HepG2 (cell line): ENCODE measurements at regions not wholly inside any gene's neighbourhood (a gene's known extent, or its start where the extent isn't known, plus 50 kb on each side); places are given as distances from the start of the nearest gene placed in this dataset.

Source experiments
- ATAC-seq: fragments of 200-7000 bp; cut with Tn5 transposase; 3 replicates; pipeline ENCODE4 v1.9.1; 2020; ENCODE audit warnings: mild to moderate bottlenecking, moderate library complexity
- BruUV-seq: library from RNA; stranded (reverse); fragments of 400-500 nt; replicated peaks from 2 replicates; lab custom pipeline; 2021; lab: Mats Ljungman, UMichigan
- CTCF ChIA-PET: fragments of 300-600 bp; formaldehyde crosslinking; extraction: SDS; loops from one replicate; lab custom pipeline; 2021; ENCODE audit warnings: low total read pairs, inconsistent platforms, low intra/inter-chr PET ratio; lab: Yijun Ruan, JAX
- POLR2A ChIA-PET: fragments of 350-600 bp; sonication (Branson Sonifier 250); formaldehyde crosslinking; loops from one replicate; lab custom pipeline; 2020; ENCODE audit warnings: antibody characterized with exemption, inconsistent platforms; lab: Yijun Ruan, JAX
- DNase-seq: peaks from one replicate; pipeline ENCODE4 v3.0.0-alpha.2; 2015; ENCODE audit warnings: low spot score
- FAIRE-seq: peaks from 3 replicates; lab custom pipeline; 2011; peaks lifted over from hg19 to GRCh38; lab: Jason Lieb, UNC
- H2AFZ ChIP-seq: one replicate; pipeline ENCODE4 v1.6.1; 2011; ENCODE audit warnings: low read length, inconsistent platforms
- H3K27ac ChIP-seq: fragments of 300-600 bp; 3 replicates; pipeline ENCODE4 v1.8.0; 2011; ENCODE audit warnings: mixed run types, mild to moderate bottlenecking, mixed read lengths, low read length, inconsistent platforms; ENCODE audit not compliant: insufficient read depth; ENCODE audit errors: extremely low read length
- H3K27me3 ChIP-seq, 2 experiments: fragments of 200-600 bp in 1 of 2; 2 replicates in 1 of 2; 3 replicates in 1 of 2; pipeline versions ENCODE4 v1.6.0 to v1.8.0; 2011; ENCODE audit warnings: low read length in 2 of 2, mild to moderate bottlenecking in 2 of 2, moderate library complexity in 2 of 2, inconsistent platforms in 1 of 2; ENCODE audit not compliant: insufficient read depth in 2 of 2, control insufficient read depth in 1 of 2
- H3K36me3 ChIP-seq, 2 experiments: fragments of 200-600 bp in 1 of 2; replicated peaks in 1 of 2; 2 replicates in 1 of 2; 3 replicates in 1 of 2; pipeline versions ENCODE4 v1.5.1 to v1.8.0; 2011; ENCODE audit warnings: low read length in 2 of 2, inconsistent platforms in 1 of 2; ENCODE audit not compliant: insufficient read depth in 2 of 2, control insufficient read depth in 1 of 2
- H3K4me1 ChIP-seq: 2 replicates; pipeline ENCODE4 v1.5.1; 2012; ENCODE audit warnings: low read length, inconsistent platforms; ENCODE audit not compliant: insufficient read depth
- H3K4me2 ChIP-seq: 2 replicates; pipeline ENCODE4 v1.6.0; 2011; ENCODE audit warnings: low read depth, low read length, inconsistent platforms
- H3K4me3 ChIP-seq, 3 experiments: fragments of 200-600 bp in 1 of 3; sonication (generic), shearing (Covaris generic) in 1 of 3; replicated peaks in 1 of 3; 2 replicates each; pipeline ENCODE4 v1.5.1; 2011 to 2016; ENCODE audit warnings: low read length in 3 of 3, inconsistent platforms in 2 of 3, low read depth in 2 of 3, mild to moderate bottlenecking in 2 of 3, control low read depth in 1 of 3, mixed read lengths in 1 of 3; ENCODE audit not compliant: insufficient read depth in 1 of 3
- H3K79me2 ChIP-seq: one replicate; pipeline ENCODE4 v1.6.1; 2011; ENCODE audit warnings: low read length, inconsistent platforms; ENCODE audit not compliant: insufficient read depth
- H3K9ac ChIP-seq: 2 replicates; pipeline ENCODE4 v1.6.0; 2011; ENCODE audit warnings: mild to moderate bottlenecking, low read depth, low read length, inconsistent platforms; ENCODE audit not compliant: insufficient read depth
- H3K9me3 ChIP-seq: 2 replicates; pipeline ENCODE4 v1.5.1; 2012; ENCODE audit warnings: mild to moderate bottlenecking, low read length
- H4K20me1 ChIP-seq: 2 replicates; pipeline ENCODE4 v1.6.0; 2011; ENCODE audit warnings: inconsistent platforms, mild to moderate bottlenecking, low read length, moderate library complexity; ENCODE audit not compliant: insufficient read depth
- CBX5 ChIP-seq: sonication (generic); formaldehyde crosslinking; IDR thresholded peaks from 2 replicates; pipeline ENCODE4 v1.4.0; 2020; ENCODE audit warnings: missing genetic modification reagents, borderline replicate concordance
- EP300 ChIP-seq, 3 experiments: sonication (generic) in 1 of 3; formaldehyde crosslinking in 1 of 3; IDR thresholded peaks; 2 replicates each; pipeline versions ENCODE4 v1.5.1 to v1.6.1; 2011 to 2020; ENCODE audit warnings: low read depth in 2 of 3, low read length in 2 of 3, borderline replicate concordance in 1 of 3, improper control_type of control experiment in 1 of 3, mild to moderate bottlenecking in 1 of 3, missing genetic modification reagents in 1 of 3, moderate library complexity in 1 of 3
- HMG20B ChIP-seq: conservative IDR thresholded peaks from 2 replicates; pipeline ENCODE4 v1.6.1; 2016; ENCODE audit warnings: missing genetic modification reagents, missing compliant biosample characterization
- KLF6 ChIP-seq: IDR thresholded peaks from 2 replicates; pipeline ENCODE4 v1.8.0; 2016; ENCODE audit warnings: missing biosample characterization, missing genetic modification reagents
- MTA3 ChIP-seq: sonication (generic); formaldehyde crosslinking; IDR thresholded peaks from 2 replicates; pipeline ENCODE4 v1.4.0; 2020; ENCODE audit warnings: missing genetic modification reagents
- NCOA2 ChIP-seq: sonication (generic); formaldehyde crosslinking; IDR thresholded peaks from 2 replicates; pipeline ENCODE4 v1.8.0; 2022; ENCODE audit warnings: inconsistent platforms
- NFYC ChIP-seq: IDR thresholded peaks from 2 replicates; pipeline ENCODE4 v1.6.1; 2016; ENCODE audit warnings: missing genetic modification reagents, missing compliant biosample characterization
- NRL ChIP-seq: sonication (generic); formaldehyde crosslinking; IDR thresholded peaks from 2 replicates; pipeline ENCODE4 v1.5.0; 2020; ENCODE audit warnings: missing genetic modification reagents, mild to moderate bottlenecking, moderate library complexity, borderline replicate concordance
- SAP130 ChIP-seq: IDR thresholded peaks from 2 replicates; pipeline ENCODE4 v1.6.1; 2016; ENCODE audit warnings: low read depth
- U2AF1 ChIP-seq: fragments of 200-400 bp; formaldehyde crosslinking; optimal IDR thresholded peaks from 2 replicates; pipeline ENCODE3; 2017; ENCODE audit warnings: mild to moderate bottlenecking, low read depth, low read length
- ZNF329 ChIP-seq: sonication (generic); formaldehyde crosslinking; IDR thresholded peaks from 2 replicates; pipeline ENCODE4 v1.9.0; 2021; ENCODE audit warnings: low read depth, mild to moderate bottlenecking, missing genetic modification reagents
- ZNF382 ChIP-seq: sonication (generic); formaldehyde crosslinking; IDR thresholded peaks from 2 replicates; pipeline ENCODE4 v1.5.0; 2020; ENCODE audit warnings: missing genetic modification reagents, mild to moderate bottlenecking, borderline replicate concordance
- ZNF747 ChIP-seq: sonication (generic); formaldehyde crosslinking; IDR thresholded peaks from 2 replicates; pipeline ENCODE4 v1.8.1; 2023; ENCODE audit warnings: missing genetic modification reagents, mild to moderate bottlenecking, borderline replicate concordance
- WGBS: methylation state at CpG from one replicate; pipeline ENCODE4 v1.1.6; 2017; ENCODE audit warnings: low lambda C conversion rate; 5-methylcytosine and 5-hydroxymethylcytosine counted together
- in situ Hi-C: cut with HindIII; loops from 2 replicates; pipeline ENCODE4 v1.10.0; 2017; ENCODE audit warnings: low pct_unique_long_range_greater_than_20kb; ENCODE audit not compliant: extremely low pct_ligation_motif_present
- intact Hi-C: fragments of 100-400 bp; cut with micrococcal nuclease; formaldehyde crosslinking; loops from one replicate; pipeline ENCODE4 v1.10.0; 2022; ENCODE audit not compliant: unreplicated experiment
- TF ChIP-seq, protein P1 (sequence below): sonication (generic); formaldehyde crosslinking; IDR thresholded peaks from 2 replicates; pipeline ENCODE4 v1.5.0; 2020; ENCODE audit warnings: mild to moderate bottlenecking, low read depth, missing genetic modification reagents, borderline replicate concordance
- TF ChIP-seq, protein P2 (sequence below): sonication (generic); formaldehyde crosslinking; IDR thresholded peaks from 2 replicates; pipeline ENCODE4 v1.4.0; 2020; ENCODE audit warnings: missing genetic modification reagents
- TF ChIP-seq, protein P3 (sequence below): sonication (generic); formaldehyde crosslinking; IDR thresholded peaks from 2 replicates; pipeline ENCODE4 v1.4.0; 2020; ENCODE audit warnings: missing genetic modification reagents, mild to moderate bottlenecking, borderline replicate concordance

DNA sequence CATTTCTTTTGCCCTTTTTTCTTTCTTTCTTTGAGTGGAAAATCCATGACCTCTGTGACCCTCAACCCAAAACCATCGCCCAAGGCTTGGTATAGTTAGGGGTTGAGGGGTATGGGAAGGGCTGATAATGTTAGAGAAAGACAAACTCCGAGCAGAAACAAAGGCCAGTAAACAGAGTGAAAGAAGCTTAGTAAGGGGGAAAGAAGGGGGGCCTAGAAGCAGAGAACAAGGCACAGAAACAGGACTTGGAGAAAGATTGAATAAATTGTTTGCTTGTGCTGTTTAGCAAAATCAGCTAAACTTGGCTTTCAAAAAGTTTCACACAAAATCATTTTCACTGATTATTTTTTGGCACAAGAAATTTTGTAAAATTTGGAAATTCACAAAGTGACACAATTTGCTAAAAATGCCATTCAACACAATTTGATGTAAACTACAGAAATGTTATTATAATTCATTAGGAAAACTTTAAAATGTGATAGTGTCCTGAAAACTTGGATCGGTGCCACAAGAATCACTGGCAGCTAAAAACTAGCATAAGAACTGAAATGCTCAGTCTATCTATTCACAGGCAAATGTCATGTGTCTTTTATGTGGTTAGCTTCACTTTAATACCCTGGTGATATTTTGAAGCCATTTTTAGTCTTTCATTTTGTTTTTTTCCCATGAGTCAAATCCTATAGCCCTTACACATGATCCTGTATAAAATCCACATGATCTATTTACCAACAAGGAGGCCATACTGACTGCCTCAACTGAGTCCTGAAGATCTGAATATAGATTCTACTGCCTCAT, 276.4 kb downstream of the NR2F1-AS1 start (continued):
- TF ChIP-seq ZNF382 (CRISPR knock-in tag) (no peak), NCOA2 (no peak), NRL (no peak), EP300 (IDR thresholded peaks at IDR 0.05; ENCODE audit: low read depth in 2 of 2, low read length in 2 of 2) (no peak), EP300 (CRISPR knock-in tag; IDR thresholded peaks at IDR 0.05; ENCODE audit: borderline replicate concordance) (no peak), CBX5 (CRISPR knock-in tag) (no peak)
- TF ChIP-seq, protein P1, sequence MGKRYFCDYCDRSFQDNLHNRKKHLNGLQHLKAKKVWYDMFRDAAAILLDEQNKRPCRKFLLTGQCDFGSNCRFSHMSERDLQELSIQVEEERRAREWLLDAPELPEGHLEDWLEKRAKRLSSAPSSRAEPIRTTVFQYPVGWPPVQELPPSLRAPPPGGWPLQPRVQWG (CRISPR knock-in tag): no peak
- TF ChIP-seq, all 625 proteins: peak for 0

DNA sequence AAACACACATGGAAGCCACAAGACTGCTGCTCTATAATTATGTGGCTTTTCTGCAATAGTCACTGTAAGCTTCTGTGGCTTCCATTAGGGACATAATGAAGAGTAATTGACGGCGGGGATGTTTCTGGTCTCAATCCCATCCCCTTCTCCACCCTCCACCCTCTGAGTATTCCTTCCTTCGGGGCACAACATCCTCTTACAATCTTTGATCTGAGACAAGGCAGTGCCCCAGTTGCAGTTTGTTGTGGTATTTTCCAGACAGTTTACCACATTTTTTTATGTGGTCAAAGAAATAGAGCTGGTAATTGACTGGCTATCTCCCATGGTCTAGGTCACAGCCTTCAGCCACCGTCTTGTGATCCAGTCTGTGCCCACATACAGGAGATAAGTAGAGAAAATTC, 277.7 kb downstream of the NR2F1-AS1 start:
- no peak overlapping the region for H3K4me3 ChIP-seq
- ChIA-PET CTCF (no interaction called here), POLR2A (no interaction called here)
- no peaks in the 10 kb centered on the region for H3K4me1 ChIP-seq
- intact Hi-C loops: no loop called here
- BruUV-seq: no TSS peak
- no peak overlapping the region for H3K27ac ChIP-seq
- no peaks in the 10 kb centered on the region for H3K36me3 ChIP-seq
- WGBS: 43% methylated on average over 4 of the region's 4 CpGs
- no peak overlapping the region for H3K9ac ChIP-seq
- no peaks in the 10 kb centered on the region for H4K20me1 ChIP-seq
- in situ Hi-C loops: no loop called here
- no peak overlapping the region for H3K4me2 ChIP-seq
- ATAC-seq (no peak), FAIRE-seq (no peak), DNase-seq (no peak)
- peaks cover 0 to 7% of the 10 kb centered on the region in 2 experiments; a peak in 4 of 5 replicates for H3K27me3 ChIP-seq
- no peaks in the 10 kb centered on the region for H3K79me2 ChIP-seq
- no peak overlapping the region for H2AFZ ChIP-seq
- H3K9me3 ChIP-seq: no peaks in the 10 kb centered on the region
- TF ChIP-seq NRL (no peak), NFYC (CRISPR knock-in tag) (no peak), MTA3 (no peak), ZNF329 (CRISPR knock-in tag) (no peak), KLF6 (CRISPR knock-in tag) (no peak), SAP130 (CRISPR knock-in tag) (no peak), ZNF747 (CRISPR knock-in tag) (no peak), HMG20B (CRISPR knock-in tag) (no peak), U2AF1 (no peak)
- TF ChIP-seq, protein P2, sequence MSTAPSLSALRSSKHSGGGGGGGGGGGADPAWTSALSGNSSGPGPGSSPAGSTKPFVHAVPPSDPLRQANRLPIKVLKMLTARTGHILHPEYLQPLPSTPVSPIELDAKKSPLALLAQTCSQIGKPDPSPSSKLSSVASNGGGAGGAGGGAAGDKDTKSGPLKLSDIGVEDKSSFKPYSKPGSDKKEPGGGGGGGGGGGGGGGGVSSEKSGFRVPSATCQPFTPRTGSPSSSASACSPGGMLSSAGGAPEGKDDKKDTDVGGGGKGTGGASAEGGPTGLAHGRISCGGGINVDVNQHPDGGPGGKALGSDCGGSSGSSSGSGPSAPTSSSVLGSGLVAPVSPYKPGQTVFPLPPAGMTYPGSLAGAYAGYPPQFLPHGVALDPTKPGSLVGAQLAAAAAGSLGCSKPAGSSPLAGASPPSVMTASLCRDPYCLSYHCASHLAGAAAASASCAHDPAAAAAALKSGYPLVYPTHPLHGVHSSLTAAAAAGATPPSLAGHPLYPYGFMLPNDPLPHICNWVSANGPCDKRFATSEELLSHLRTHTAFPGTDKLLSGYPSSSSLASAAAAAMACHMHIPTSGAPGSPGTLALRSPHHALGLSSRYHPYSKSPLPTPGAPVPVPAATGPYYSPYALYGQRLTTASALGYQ (CRISPR knock-in tag): no peak
- TF ChIP-seq, protein P3, sequence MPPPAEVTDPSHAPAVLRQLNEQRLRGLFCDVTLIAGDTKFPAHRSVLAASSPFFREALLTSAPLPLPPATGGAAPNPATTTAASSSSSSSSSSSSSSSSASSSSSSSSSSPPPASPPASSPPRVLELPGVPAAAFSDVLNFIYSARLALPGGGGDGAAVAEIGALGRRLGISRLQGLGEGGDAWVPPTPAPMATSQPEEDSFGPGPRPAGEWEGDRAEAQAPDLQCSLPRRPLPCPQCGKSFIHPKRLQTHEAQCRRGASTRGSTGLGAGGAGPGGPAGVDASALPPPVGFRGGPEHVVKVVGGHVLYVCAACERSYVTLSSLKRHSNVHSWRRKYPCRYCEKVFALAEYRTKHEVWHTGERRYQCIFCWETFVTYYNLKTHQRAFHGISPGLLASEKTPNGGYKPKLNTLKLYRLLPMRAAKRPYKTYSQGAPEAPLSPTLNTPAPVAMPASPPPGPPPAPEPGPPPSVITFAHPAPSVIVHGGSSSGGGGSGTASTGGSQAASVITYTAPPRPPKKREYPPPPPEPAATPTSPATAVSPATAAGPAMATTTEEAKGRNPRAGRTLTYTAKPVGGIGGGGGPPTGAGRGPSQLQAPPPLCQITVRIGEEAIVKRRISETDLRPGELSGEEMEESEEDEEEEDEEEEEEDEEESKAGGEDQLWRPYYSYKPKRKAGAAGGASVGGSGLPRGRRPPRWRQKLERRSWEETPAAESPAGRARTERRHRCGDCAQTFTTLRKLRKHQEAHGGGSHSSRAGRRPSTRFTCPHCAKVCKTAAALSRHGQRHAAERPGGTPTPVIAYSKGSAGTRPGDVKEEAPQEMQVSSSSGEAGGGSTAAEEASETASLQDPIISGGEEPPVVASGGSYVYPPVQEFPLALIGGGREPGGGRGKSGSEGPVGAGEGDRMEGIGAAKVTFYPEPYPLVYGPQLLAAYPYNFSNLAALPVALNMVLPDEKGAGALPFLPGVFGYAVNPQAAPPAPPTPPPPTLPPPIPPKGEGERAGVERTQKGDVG (CRISPR knock-in tag): no peak
